GM12892 (cell line): ENCODE measurements at regions not wholly inside any gene's neighbourhood (a gene's known extent, or its start where the extent isn't known, plus 50 kb on each side); places are given as distances from the start of the nearest gene placed in this dataset.

ENCODE experiments used
- DNase-seq: peaks from one replicate; pipeline ENCODE4 v3.0.0; 2011; ENCODE audit not compliant: insufficient read length
- FAIRE-seq: peaks from 2 replicates; lab custom pipeline; 2011; peaks lifted over from hg19 to GRCh38; lab: Jason Lieb, UNC
- POLR2A ChIP-seq: IDR thresholded peaks from 2 replicates; pipeline ENCODE4 v1.6.1; 2011; ENCODE audit warnings: low read depth, low read length, control low read depth
- POLR2AphosphoS5 ChIP-seq: IDR thresholded peaks from 2 replicates; pipeline ENCODE4 v1.6.1; 2011; ENCODE audit warnings: low read depth, low read length, control low read depth
- TAF1 ChIP-seq: IDR thresholded peaks from 2 replicates; pipeline ENCODE4 v1.6.1; 2011; ENCODE audit warnings: low read depth, mild to moderate bottlenecking, control low read depth, low read length, borderline replicate concordance

DNA sequence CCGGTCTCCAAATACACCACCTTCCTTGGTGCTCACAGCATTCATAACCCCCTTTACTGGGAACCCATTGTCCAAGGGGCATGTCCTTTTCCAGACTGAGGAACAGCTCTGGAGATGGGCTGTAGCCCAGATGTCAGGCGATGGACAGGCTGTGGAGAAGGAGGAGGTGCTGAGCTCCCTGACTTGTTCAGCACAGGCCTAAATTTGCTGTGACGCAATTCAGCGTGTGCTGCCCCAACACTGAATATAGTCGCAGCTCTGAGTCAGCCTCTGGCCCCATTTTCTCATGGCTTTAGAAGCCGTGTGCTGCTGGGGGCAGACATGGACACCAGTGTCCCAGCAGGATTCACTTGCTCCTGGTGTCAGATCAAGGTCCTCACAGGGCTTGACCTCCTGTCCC lies 269.1 kb downstream of the EMP1 start:
- DNase-seq (no peak), FAIRE-seq (no peak)
- no peak for TF ChIP-seq TAF1
- TF ChIP-seq POLR2A = no peak

DNA sequence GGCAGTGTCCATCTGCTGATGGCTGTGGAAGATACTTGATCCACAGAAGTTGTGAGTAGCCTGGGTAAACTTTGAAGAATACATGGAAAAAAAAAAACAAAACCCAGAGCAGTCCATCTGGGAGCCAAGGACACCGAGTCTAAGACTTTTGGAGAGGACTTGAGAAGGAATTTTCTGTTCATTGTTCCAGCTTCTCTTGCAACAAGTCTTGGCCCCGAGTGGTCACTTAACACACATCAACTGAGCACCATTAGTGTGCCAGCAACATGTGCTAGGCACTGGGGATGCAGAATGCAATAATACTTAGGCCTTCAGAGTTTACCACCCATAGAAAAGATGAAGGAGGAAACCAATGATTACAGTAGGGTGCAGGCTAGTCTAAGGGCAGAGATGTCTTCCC lies 266.7 kb downstream of the EMP1 start:
- no peak for FAIRE-seq
- no peak for DNase-seq
- no peak for TF ChIP-seq POLR2AphosphoS5
- no peak for TF ChIP-seq TAF1
- no peak for TF ChIP-seq POLR2A

DNA sequence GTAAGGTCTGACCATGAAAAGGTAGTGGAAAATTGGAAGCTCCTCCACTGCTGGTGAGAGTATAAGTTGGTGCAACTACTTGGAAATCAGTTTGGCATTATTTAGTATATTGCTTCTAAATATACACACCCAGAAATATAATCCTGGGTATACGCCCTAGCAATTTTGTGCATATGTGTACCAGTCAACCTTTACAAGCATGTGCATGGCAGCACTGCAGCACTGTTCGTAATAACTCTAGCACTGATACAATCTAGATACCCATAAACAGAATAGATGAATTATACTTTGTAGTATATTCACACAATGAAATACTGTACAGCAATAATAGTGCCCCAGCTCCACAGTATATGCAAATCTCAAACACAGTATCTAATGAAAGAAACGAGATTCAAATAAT lies 265.9 kb downstream of the EMP1 start:
- no peak for FAIRE-seq

DNA sequence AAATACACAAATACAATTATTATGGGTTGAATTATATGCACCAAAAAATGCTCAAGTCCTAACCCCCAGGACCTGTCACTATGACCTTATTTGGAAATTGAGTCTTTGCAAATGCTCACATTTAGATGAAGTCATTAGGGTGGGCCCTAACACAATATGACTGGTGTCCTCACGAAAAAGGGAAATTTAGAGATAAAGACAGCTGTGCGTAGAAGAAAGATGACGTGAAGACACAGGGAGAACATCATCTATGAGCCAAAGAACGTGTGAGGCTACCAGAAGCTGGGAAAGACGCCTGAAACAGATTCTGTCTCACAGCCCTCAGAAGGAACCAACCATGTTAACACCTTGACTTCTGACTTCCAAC lies 259.2 kb downstream of the EMP1 start:
- TF ChIP-seq POLR2A (no peak), TAF1 (no peak), POLR2AphosphoS5 (no peak)
- FAIRE-seq = no peak
- DNase-seq = no peak

More for the DNA sequence above, 265.9 kb downstream of the EMP1 start:
- no peak for TF ChIP-seq POLR2AphosphoS5
- TF ChIP-seq TAF1 = no peak
- TF ChIP-seq POLR2A = no peak
- DNase-seq = no peak

DNA sequence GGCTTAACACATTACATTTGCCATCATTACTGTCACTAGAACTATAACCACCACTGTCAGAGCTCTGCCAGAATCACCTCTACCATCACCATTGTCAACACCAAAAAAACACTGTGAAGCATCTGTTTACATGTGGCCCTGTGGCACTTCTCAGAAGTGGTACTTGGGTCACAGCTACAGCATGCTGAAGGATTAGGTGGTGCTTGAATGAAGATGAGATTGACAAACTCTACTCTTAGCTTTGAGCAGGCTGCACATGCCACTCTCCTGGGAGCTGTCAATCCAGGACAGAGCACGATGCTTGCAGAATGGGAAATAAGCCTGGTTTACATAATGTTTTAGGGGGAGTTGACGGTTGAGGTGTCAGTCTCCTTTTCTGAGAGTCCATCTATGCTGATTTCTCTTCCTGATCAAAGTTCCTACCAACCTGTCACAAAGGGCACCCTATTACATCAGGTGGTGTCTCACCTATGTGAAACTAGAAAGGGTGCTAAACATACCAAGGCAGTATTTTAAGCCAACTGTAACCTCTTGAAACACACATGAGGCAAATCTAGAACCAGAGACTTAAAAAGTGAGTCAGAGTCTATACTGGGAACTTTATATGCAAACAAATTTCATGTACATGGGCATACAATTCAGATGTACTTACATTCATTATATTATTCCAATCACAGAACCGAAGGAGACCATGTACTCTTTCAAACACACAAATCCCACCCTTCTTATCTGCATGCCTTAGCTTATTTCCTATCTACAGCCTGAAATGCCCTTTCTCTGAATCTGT lies 258.7 kb downstream of the EMP1 start:
- TF ChIP-seq TAF1 (no peak), POLR2AphosphoS5 (no peak), POLR2A (no peak)
- DNase-seq (no peak), FAIRE-seq (no peak)

DNA sequence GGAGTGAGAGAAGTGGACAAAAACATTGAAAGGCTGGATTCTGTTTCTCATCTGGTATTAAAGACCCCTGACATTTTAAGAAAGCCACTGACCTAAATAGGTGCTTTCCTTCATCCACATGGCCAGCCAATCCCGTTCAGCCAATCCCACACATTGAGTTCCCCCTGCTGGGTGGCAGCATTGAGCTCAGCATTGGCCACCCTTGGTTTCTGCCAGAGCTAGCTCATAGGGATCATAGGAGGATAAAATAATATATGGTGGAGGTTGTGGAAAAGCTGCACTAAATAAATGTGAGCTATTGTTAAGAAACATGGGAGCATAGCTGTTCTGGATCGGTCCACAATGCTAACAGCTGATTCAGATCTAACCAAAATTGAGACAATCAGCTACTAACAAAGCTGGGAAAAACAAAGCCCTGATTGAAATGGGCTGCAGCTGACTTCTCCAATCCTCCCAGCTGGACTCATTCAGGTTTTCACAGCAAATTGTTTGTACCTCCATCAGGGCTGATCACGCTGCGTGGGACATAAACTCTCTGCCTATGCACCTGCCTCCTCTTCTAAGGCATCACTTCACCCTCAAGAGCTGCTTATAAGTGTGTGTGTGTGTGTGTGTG lies 256.5 kb downstream of the EMP1 start:
- no peak for DNase-seq
- no peak for FAIRE-seq
- TF ChIP-seq POLR2AphosphoS5 = no peak
- TF ChIP-seq POLR2A = no peak
- no peak for TF ChIP-seq TAF1

DNA sequence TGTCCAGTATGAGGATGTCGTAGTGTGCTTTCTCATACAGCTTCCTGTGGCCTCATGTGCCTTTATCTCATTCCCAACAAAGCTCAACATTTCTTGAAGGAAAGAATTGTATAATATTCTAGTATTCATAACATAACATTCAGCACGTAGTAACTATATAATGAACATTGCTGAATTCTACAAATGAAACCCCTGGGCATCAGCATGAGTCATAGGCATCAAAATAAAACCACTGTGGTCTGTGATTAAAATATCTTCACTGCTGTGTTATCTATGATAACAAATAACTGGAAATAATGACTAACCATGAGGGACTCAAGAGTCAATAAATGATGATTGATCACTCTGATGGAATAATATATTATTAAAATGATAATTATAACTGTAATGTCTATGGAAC lies 255.2 kb downstream of the EMP1 start:
- TF ChIP-seq POLR2AphosphoS5 (no peak), POLR2A (no peak), TAF1 (no peak)
- DNase-seq (no peak), FAIRE-seq (no peak)

DNA sequence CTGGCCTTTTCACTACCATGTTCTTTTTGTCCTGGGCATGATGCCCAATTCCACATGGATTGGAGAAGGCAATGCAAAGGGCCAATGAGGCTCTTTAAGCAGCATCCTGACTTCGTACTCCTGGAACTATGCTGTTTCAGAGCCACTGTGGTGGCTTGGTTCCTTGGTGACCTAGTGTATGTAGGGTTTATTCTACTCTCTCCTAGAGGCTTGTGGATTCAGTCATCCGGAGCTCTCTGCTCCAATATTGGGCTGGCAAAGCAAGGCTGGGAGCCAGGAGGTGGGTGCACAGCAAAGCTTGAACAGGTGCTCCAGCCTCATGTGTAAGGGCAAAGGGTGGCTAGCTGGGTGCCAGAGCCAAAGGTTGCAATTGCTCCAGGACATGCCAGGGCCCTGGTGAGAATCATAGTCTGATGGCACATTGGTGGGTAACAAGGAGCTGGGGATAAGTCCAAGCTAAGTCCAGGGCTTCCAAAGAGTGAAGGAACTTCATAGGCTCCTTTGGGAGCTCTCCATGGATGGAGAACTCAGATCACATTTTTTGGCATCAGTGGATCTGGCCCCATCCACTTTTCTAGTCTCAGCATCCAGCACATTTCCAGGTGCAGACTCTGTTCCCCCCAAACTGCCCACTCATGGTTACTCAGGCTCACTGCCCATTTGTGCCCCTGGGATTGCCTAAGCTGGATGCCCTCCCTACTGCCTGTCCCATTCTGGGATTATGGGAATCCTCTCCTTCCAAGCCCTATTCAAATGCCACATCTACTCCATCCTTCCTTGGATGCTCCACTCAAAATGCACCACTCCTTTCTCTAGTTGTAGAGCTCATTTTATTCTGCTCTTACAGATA lies 253.9 kb downstream of the EMP1 start:
- TF ChIP-seq POLR2A = no peak
- FAIRE-seq = no peak
- DNase-seq = no peak

DNA sequence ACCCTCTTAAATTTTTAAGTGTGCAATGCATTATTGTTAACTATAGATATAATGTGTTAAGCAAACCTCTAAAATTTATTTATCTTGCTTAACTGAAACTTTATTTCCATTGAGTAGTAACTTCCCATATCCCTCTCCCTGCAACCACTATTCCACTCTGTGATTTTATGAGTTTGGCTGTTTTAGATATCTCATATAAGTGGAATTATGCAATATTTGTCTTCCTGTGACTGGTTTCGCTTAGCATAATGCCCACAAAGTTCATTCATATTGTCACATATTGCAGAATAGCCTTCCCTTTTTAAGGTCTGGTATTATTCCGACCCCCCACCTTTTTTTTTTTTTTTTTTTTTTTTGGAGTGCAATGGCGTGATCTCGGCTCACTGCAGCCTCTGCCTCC lies 247.6 kb downstream of the EMP1 start:
- DNase-seq (no peak), FAIRE-seq (no peak)
- TF ChIP-seq POLR2A (no peak), TAF1 (no peak), POLR2AphosphoS5 (no peak)

DNA sequence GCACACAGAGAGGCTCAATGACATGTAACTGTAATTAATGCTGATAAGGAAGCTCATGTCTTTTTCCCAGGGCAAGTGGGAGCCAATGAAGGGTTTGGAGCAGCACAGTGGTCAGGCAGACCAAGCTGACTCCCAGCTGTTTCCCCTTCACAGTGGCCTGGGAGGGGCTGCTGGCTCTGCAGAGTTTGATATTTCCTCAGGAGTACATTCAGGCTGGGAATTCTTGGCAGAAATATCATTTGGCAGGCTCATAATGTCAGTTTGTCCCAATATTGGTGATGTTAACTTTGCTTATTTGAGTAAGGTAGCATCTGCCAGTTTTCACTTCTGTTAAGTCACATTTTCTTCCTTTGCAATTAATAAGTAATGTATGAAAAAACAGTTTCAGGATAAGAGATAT lies 247.0 kb downstream of the EMP1 start:
- TF ChIP-seq POLR2AphosphoS5 (no peak), POLR2A (no peak), TAF1 (no peak)
- FAIRE-seq = no peak
- DNase-seq = no peak

DNA sequence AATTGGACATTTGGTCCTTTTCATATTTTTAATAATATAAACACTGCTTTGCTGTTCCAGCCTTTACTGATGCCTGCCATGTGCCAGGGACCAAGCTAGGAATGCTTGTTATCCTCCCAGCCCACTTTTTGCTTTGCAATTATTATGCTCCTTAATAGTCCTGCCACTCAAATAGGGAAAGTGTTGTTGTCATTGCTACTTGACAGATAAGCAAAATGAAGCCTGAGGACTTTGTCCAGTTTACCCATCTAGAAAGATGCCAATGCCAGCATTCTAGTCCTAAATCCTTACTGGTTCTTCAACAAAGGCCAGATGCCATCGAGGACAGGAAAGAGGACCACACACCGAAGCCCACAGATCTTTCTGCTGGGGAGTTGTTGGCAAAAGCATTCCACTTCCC lies 246.5 kb downstream of the EMP1 start:
- no peak for TF ChIP-seq POLR2A
- TF ChIP-seq TAF1 = no peak
- TF ChIP-seq POLR2AphosphoS5 = no peak
- no peak for FAIRE-seq
- DNase-seq = no peak
